NCI-H69 (cell line): ENCODE measurements at regions not wholly inside any gene's neighbourhood (a gene's known extent, or its start where the extent isn't known, plus 50 kb on each side); places are given as distances from the start of the nearest gene placed in this dataset.
A peak's percentile ranks its signal among the peaks of the same experiment; 100 is the strongest.

Source experiments
- DNase-seq: peaks from one replicate; lab custom pipeline; 2025; lab: John Stamatoyannopoulos, UW

GRCh38 chr2:52934920-52935640 lies 832.5 kb upstream of the CHAC2 start:
- DNase-seq: no peak

GRCh38 chr2:52934323-52934898 lies 833.2 kb upstream of the CHAC2 start:
- DNase-seq: peak; percentile 100

GRCh38 chr2:52933878-52934277 lies 833.7 kb upstream of the CHAC2 start:
- no peak for DNase-seq

GRCh38 chr2:52931660-52932059 lies 835.9 kb upstream of the CHAC2 start:
- no peak for DNase-seq

- DNase-seq: no peak
Measured at GRCh38 chr2:52929412-52929811, 838.2 kb upstream of the CHAC2 start.

GRCh38 chr2:52919673-52920072 lies 847.9 kb upstream of the CHAC2 start:
- no peak for DNase-seq

- no peak for DNase-seq
Measured at GRCh38 chr2:52918551-52918950, 849.1 kb upstream of the CHAC2 start.

GRCh38 chr2:52916981-52917380 lies 850.6 kb upstream of the CHAC2 start:
- DNase-seq: no peak

GRCh38 chr2:52904355-52904891 lies 863.2 kb upstream of the CHAC2 start:
- DNase-seq: no peak

GRCh38 chr2:52897511-52898044 lies 870.0 kb upstream of the CHAC2 start:
- no peak for DNase-seq

GRCh38 chr2:52895726-52896340 lies 871.8 kb upstream of the CHAC2 start:
- DNase-seq: no peak

- DNase-seq: no peak
Measured at GRCh38 chr2:52886556-52886955, 881.0 kb upstream of the CHAC2 start.

- DNase-seq: no peak
Measured at GRCh38 chr2:52884761-52885352, 882.7 kb upstream of the CHAC2 start.

- no peak for DNase-seq
Measured at GRCh38 chr2:52882974-52883373, 884.6 kb upstream of the CHAC2 start.

GRCh38 chr2:52881606-52882005 lies 886.0 kb upstream of the CHAC2 start:
- DNase-seq: no peak

- no peak for DNase-seq
Measured at GRCh38 chr2:52880872-52881271, 886.7 kb upstream of the CHAC2 start.

GRCh38 chr2:52879561-52879960 lies 888.0 kb upstream of the CHAC2 start:
- DNase-seq: no peak

GRCh38 chr2:52877703-52878102 lies 889.9 kb upstream of the CHAC2 start:
- DNase-seq: no peak

- DNase-seq: no peak
Measured at GRCh38 chr2:52874466-52875106, 893.0 kb upstream of the CHAC2 start.

- DNase-seq: no peak
Measured at GRCh38 chr2:52862801-52863200, 904.8 kb upstream of the CHAC2 start.

- DNase-seq: no peak
Measured at GRCh38 chr2:52861596-52861995, 906.0 kb upstream of the CHAC2 start.

GRCh38 chr2:52859065-52859464 lies 908.5 kb upstream of the CHAC2 start:
- no peak for DNase-seq
